DMS53 treated with DMSO at 0.1 percent for 48 hours (cell line): ENCODE measurements at regions not wholly inside any gene's neighbourhood (a gene's known extent, or its start where the extent isn't known, plus 50 kb on each side); places are given as distances from the start of the nearest gene placed in this dataset.
"Not testable (repeated sequence)": the region's sequence is repeated elsewhere in the genome, so short reads cannot be mapped to it uniquely, and the experiment has no call there.

Source experiments
- DNase-seq: peaks from one replicate; lab custom pipeline; 2025; ENCODE audit not compliant: unreplicated experiment; lab: John Stamatoyannopoulos, UW

DNA sequence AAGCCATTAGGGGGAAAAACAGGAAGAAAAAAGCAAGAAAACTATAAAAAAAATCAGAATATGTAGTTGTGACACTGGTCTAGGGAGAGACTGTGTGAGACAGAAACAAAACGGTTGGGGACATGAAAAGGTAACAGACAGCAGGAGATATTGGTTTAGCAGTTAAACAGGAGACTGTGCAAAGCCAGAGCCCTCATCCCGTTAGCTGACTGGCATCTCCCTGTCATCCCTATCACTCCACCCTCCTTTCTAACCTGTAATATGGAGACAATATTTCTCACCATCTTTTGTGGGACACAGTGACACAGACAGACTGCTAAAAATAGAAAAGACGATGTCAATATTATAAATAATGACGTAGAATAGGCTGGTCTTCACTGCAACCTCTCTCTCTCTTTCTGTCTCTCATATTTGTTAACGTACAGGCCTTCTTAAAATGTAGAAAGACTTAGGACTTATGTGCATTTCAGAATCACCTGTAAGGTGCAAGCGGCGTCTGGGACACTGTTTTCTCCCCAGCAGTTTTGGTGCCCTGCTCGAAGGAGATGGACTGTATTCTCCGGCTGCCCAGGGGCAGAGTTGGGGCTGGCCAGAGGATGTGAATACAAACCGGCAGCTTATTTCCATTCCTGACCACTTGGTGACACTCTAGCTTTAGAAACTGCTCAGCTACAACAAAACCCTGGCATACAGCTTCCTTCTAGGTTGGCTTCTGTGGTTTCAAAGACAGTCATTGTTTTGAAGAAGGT is 190.6 kb downstream of the MAT2B start:
- peak; percentile 69 for DNase-seq

GRCh38 chr5:163696579-163696887 is 191.1 kb downstream of the MAT2B start:
- DNase-seq = no peak

DNA sequence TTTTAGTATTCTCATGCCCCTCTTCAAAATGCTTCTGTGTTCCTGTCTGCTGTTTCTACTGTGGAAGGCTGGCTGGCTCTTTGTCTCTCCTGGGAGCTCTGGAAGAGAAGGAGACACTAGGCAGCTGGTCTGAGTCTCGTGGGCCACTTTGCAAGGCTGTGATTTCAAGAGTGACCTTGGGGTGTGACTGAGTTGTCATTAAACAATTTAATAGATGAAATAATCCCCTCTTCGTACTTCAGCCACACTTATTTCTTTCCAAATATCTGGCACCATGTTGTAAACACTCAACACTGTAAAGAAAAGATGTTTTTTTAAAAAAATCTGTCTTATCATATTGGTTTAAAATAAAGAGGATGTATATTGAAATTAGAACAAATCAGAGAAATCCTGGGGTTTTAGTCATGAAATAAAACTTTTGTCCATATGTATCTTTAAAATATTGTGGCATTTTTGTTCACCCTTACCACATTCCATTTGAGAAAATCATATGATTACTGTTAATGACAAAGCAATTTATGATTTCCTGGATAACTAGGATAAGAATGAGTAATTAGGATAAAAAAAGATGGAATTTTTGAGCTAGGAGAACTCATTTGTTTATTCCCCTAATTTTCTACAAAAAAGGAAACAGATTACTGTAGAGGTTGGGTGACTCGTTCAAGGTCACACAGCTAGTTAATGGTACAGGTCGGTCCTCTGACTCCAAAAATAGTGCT is 200.8 kb downstream of the MAT2B start:
- no peak for DNase-seq

DNA sequence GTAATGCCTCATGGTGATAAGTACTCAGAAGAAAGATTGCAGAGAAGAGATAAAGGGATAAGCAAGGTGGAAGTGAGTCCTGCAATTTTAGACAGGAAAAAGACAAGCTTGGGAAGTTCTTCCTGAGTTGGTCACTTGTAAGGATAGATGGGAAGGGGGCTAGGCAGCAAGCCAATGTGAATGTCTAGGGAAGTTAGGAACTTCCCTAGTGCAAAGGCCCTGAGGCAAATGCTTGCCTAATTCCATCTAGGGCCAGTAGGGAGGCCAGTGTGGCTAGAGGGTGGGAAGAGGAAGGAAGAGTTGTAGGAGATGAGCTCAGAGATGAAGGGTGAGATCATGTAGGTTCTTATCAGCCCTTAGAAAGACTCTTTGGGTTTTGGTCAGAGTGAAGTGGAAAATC is 206.6 kb downstream of the MAT2B start:
- DNase-seq = no peak

DNA sequence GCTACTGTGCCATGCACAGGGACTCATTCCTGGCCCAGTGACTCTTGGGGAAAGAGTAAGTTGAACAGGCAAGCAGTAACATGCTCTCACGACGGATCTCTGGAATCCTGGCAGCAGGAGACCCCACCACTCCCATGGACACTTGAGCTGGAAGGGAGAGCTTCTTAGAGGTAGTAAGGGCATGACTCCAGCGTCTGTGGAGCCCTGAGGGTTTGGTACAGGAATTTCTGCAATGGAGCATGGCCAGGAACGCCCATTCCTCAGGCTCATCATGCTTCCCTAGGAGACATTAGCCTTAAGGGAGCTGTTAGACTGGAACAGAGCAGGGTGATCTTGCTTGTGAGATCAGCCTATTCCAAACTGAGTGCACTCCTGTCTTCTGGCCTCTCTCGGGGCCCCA is 212.9 kb downstream of the MAT2B start:
- no peak for DNase-seq

GRCh38 chr5:163724305-163724704 is 218.9 kb downstream of the MAT2B start:
- no peak for DNase-seq

DNA sequence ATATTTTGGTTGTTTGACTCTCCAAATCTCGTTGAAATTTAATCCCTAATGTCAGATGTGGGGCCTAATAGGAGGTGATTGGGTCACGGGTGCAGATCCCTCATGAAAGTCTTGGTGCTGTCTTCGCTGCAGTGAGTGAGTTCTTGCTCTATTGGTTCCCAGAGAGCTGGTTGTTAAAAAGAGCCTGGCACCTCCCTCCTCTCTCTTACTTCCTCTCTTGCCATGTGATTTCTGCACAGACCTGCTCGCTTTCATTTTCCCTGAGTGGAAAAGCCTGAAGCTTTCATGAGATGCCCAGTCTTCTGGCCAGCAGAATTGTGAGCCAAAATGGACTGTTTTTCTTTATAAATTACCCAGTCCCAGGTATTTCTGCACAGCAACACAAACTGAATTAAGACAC is 221.6 kb downstream of the MAT2B start:
- DNase-seq = no peak

DNA sequence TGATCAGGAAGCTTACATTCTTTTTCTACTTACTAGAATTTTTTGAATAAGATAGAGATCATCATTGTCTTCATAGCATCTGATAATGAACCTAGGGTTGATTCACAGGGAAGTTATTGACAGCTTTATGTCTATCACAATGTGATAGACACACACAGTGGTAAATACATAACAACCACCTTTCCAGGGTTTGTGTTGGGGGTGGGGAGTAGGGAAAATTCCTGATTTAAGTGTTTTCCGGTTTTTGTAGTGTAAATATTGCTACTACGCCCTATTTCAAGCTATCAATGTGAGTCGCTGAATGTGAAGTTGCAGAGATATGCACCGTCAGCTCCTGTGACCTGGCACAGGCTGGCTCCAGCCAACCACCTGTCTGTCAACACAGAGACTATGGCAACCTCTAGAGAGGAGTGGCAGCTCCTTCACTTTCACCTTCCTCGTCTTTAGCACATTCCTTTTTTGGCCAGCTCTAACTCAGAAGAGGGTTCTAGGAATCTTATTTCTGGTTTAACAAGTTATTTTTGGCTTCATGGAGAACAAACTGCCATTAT is 224.9 kb downstream of the MAT2B start:
- DNase-seq = peak; percentile 2

DNA sequence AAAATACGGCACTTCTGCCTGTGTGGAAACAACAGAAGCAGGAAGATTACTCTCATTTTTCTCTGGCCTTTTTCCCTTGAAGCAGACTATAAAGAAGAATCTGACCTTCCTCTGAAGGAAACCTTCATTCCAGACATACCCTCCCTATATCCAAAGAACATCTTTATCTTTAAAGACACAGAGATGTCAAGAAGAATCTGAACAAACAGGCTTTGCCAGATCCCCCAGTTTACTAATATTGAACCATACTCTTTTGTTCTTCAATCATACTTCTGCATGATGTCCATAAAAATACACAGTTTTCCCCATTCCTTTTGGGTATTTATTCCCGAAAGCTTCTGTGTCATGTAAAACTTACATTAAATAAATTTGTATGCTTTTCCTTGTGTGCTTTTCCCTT is 225.8 kb downstream of the MAT2B start:
- no peak for DNase-seq

DNA sequence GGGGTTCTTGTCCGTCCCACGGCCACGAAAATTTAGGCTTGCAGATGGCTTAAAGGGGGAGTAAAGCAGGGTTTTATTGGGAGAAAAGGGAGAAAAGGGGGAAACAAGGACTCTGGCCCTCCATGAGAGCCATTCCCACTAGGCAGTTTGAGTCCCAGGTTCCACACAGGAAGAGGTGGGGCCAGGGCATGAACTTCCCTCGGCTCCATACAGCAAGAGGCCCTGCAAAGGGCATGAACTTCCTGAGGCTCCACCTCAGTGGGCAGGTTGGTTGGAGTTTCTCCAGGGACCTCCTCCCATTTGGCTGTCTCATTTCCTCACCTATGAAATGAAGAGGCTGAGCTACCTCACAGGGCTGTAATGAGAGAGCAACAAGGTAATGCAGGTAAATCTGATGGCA is 229.7 kb downstream of the MAT2B start:
- DNase-seq = no peak

DNA sequence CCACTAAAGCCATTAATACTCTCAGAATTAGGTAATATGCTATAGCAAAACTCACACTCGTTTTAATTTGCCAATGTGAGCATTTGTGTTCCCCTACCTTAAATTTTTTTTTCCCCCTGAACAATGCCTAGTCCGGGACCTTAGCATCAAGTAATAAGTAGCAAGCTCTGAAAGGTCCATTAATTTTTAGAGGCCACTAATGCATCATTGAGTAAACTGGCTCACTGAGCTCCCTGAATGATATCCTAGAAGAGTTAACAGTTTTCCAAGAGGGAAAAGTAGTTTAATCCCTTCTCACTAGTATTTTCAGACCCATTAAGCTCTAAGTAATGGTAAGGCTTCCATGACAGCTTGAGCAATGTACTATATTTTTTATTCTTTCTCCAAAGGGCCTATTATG is 242.2 kb downstream of the MAT2B start:
- DNase-seq = no peak

- no peak for DNase-seq
These were observed 243.5 kb downstream of the MAT2B start for GRCh38 chr5:163748934-163749333.

DNA sequence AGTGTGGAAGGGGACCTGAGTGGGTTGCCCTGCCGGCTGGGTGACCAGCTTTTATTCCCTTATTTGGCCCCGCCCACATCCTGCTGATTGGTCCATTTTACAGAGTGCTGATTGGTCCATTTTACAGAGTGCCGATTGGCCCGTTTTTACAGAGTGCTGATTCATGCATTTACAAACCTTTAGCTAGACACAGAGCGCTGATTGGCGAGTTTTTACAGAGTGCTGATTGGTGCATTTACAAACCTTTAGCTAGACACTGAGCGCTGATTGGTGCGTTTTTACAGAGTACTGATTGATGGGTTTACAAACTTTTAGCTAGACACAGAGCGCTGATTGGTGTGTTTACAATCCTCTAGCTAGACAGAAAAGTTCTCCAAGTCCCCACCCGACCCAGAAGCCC is 245.0 kb downstream of the MAT2B start:
- not testable (repeated sequence) for DNase-seq

- DNase-seq = no peak
These were observed 250.1 kb downstream of the MAT2B start for GRCh38 chr5:163755505-163755904.

DNA sequence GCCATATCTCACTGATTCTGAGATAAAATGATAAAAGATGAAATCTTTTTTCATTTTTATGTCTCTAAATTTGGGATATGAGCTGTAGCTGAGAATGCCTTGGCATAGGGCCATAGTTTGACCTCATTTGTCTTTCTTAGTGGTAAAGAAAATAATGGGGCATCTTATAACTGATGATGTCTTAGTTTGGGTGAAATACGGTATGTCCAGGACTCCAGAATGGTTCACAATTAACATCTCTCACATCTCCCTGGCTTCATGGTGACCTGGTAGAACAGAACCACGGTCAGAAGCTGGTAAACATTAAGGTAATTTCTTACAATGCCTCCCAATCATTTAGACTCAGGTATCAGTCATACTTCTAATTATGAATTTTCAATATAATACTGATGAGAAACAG is 250.8 kb downstream of the MAT2B start:
- no peak for DNase-seq

GRCh38 chr5:163757344-163757743 is 251.9 kb downstream of the MAT2B start:
- DNase-seq = no peak

DNA sequence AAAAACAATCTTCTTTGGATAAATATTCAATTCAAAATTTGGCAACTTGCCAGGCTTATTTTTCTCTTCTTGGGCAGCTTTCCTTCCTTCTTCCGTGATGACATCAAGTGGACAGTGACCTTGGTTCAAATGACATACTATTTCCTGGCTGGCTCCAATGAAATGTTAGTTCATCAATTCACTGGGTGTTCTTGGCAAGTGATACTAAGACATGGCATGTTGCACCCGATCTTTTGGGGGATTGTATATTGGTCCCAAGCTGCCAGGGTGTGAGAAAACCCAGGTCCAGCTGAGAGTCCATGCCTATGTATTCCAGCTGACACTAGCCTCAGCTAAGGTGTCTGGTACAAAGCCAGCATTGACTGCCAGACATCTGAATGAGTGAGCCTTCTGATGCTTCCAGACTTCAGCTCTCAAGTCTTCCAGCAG is 252.9 kb downstream of the MAT2B start:
- DNase-seq = no peak

- DNase-seq = no peak
These were observed 253.7 kb downstream of the MAT2B start for GRCh38 chr5:163759000-163759704.

GRCh38 chr5:163760498-163760897 is 255.1 kb downstream of the MAT2B start:
- DNase-seq = no peak

DNA sequence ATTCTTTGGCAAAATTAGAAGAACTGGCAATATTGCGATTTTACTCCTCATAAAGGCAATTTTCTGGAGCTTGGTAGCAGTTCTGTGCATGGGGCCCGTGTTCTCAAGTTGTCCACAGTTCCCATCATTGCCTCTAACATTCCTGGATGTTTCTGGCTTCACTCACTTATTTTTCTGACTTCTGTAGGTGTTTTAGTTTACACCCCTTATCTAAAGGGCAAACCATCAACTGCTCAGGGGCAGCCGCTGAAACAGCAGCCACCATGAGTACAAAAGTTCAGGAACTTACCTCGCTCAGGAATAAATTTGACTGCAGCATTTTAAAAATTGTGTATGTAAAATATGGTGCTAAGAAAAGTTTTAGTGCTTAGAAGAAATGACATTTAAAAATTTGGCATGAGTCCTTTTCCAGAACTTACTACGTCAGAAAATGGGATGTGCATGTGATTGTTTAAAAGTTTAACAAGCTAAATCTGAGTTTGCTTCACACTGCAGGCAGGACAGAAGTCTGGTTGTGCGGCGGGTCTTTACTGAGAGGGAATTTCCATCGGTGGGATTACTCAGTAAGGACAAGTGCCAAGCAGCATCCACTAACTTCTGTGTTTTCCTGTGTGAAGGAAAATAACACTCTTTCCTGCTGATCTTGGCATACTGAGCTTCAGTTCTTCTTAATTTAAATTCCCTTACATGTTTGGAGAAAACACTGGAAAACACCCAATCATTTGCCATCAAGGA is 261.7 kb downstream of the MAT2B start:
- DNase-seq = no peak

GRCh38 chr5:163770625-163771024 is 265.2 kb downstream of the MAT2B start:
- no peak for DNase-seq
